Fibroblast of lung (primary cell): ENCODE measurements at regions not wholly inside any gene's neighbourhood (a gene's known extent, or its start where the extent isn't known, plus 50 kb on each side); places are given as distances from the start of the nearest gene placed in this dataset.

Experiments used
- CTCF ChIP-seq, 2 donors: IDR thresholded peaks in 1 of 2; conservative IDR thresholded peaks in 1 of 2; 1 replicate in 1 of 2; 2 replicates in 1 of 2; pipeline ENCODE4 v1.5.1; 2011 to 2012; ENCODE audit warnings: low read length in 2 of 2, control low read depth in 1 of 2, inconsistent platforms in 1 of 2, low read depth in 1 of 2, mild to moderate bottlenecking in 1 of 2
- EZH2 ChIP-seq: IDR thresholded peaks from 2 replicates; pipeline ENCODE4 v1.5.1; 2012; ENCODE audit warnings: low read length, control low read depth, mild to moderate bottlenecking; ENCODE audit errors: missing control alignments

GRCh38 chr9:80410106-80410505 lies 838.3 kb downstream of the TLE4 start:
- TF ChIP-seq CTCF (conservative IDR thresholded peaks at IDR 0.05 in 1 of 2, IDR thresholded peaks at IDR 0.05 in 1 of 2; ENCODE audit: low read depth in 1 of 2, low read length in 2 of 2) (no peak), EZH2 (no peak)
